IMR-90 (cell line): ENCODE measurements at regions not wholly inside any gene's neighbourhood (a gene's known extent, or its start where the extent isn't known, plus 50 kb on each side); places are given as distances from the start of the nearest gene placed in this dataset.

Source experiments
- ATAC-seq: fragments of 200-7000 bp; cut with Tn5 transposase; 2 replicates; pipeline ENCODE4 v1.9.1; 2020; ENCODE audit warnings: low read depth, mild to moderate bottlenecking, moderate library complexity
- BruUV-seq: library from RNA; stranded (reverse); fragments of 400-500 nt; replicated peaks from 2 replicates; lab custom pipeline; 2021; lab: Mats Ljungman, UMichigan
- CTCF ChIA-PET: fragments of 300-600 bp; formaldehyde crosslinking; extraction: SDS; loops from one replicate; lab custom pipeline; 2021; ENCODE audit warnings: antibody characterized with exemption; lab: Yijun Ruan, JAX
- POLR2A ChIA-PET: fragments of 300-600 bp; sonication (Branson Sonifier 250); formaldehyde crosslinking; loops from one replicate; lab custom pipeline; 2022; ENCODE audit warnings: antibody characterized with exemption; ENCODE audit not compliant: unreplicated experiment; lab: Charles Lee
- DNase-seq: peaks from one replicate; pipeline ENCODE4 v3.0.0; 2013
- H2AFZ ChIP-seq: replicated peaks from 2 replicates; pipeline ENCODE3; 2013; ENCODE audit warnings: low read length, mild to moderate bottlenecking; ENCODE audit not compliant: poor library complexity
- H2AK5ac ChIP-seq: 2 replicates; pipeline ENCODE4 v1.6.1; 2013; ENCODE audit warnings: low read depth, low read length, inconsistent platforms
- H2AK9ac ChIP-seq: replicated peaks from 2 replicates; pipeline ENCODE3; 2013; ENCODE audit warnings: mild to moderate bottlenecking, low read depth, low read length, moderate library complexity; ENCODE audit not compliant: poor library complexity
- H2BK120ac ChIP-seq: 2 replicates; pipeline ENCODE4 v1.6.1; 2013; ENCODE audit warnings: low read depth, low read length, inconsistent platforms
- H2BK15ac ChIP-seq: 3 replicates; pipeline ENCODE4 v1.6.1; 2013; ENCODE audit warnings: low read depth, low read length, inconsistent platforms
- H2BK20ac ChIP-seq: 2 replicates; pipeline ENCODE4 v1.6.1; 2013; ENCODE audit warnings: low read depth, mild to moderate bottlenecking, inconsistent platforms, low read length, moderate library complexity
- H2BK5ac ChIP-seq: 2 replicates; pipeline ENCODE4 v1.6.1; 2013; ENCODE audit warnings: mild to moderate bottlenecking, low read depth, low read length, inconsistent platforms; ENCODE audit not compliant: poor library complexity, severe bottlenecking
- H3K14ac ChIP-seq: replicated peaks from 2 replicates; pipeline ENCODE4 v1.6.1; 2013; ENCODE audit warnings: low read depth, low read length, inconsistent platforms
- H3K18ac ChIP-seq: 2 replicates; pipeline ENCODE4 v1.6.1; 2013; ENCODE audit warnings: low read depth, low read length, control low read depth
- H3K23ac ChIP-seq: 2 replicates; pipeline ENCODE4 v1.6.1; 2013; ENCODE audit warnings: low read depth, low read length, inconsistent platforms
- H3K27ac ChIP-seq: 2 replicates; pipeline ENCODE4 v1.5.1; 2013; ENCODE audit warnings: mild to moderate bottlenecking, control low read depth, low read length; ENCODE audit not compliant: insufficient read depth
- H3K27me3 ChIP-seq: 2 replicates; pipeline ENCODE4 v1.6.1; 2013; ENCODE audit warnings: low read length; ENCODE audit not compliant: control insufficient read depth, insufficient read depth
- H3K36me3 ChIP-seq: 2 replicates; pipeline ENCODE4 v1.6.1; 2013; ENCODE audit warnings: low read length, mixed read lengths; ENCODE audit not compliant: control insufficient read depth, insufficient read depth
- H3K4ac ChIP-seq: 2 replicates; pipeline ENCODE4 v1.6.1; 2013; ENCODE audit warnings: low read depth, low read length, inconsistent platforms
- H3K4me1 ChIP-seq: 2 replicates; pipeline ENCODE4 v1.6.1; 2013; ENCODE audit warnings: low read length, mixed read lengths; ENCODE audit not compliant: control insufficient read depth, insufficient read depth
- H3K4me2 ChIP-seq: 2 replicates; pipeline ENCODE4 v1.6.1; 2013; ENCODE audit warnings: low read depth, mild to moderate bottlenecking, control low read depth, low read length, moderate library complexity
- H3K4me3 ChIP-seq: 2 replicates; pipeline ENCODE4 v1.5.1; 2013; ENCODE audit warnings: low read depth, mild to moderate bottlenecking, control low read depth, low read length, moderate library complexity; ENCODE audit not compliant: insufficient read depth
- H3K56ac ChIP-seq: 2 replicates; pipeline ENCODE4 v1.6.1; 2013; ENCODE audit warnings: low read length, inconsistent platforms; ENCODE audit not compliant: insufficient read depth; ENCODE audit errors: extremely low read depth
- H3K79me1 ChIP-seq, 2 experiments: 2 replicates each; pipeline ENCODE4 v1.6.1; 2013; ENCODE audit warnings: low read length in 2 of 2, inconsistent platforms in 1 of 2, low read depth in 1 of 2
- H3K9ac ChIP-seq: 2 replicates; pipeline ENCODE4 v1.6.1; 2013; ENCODE audit warnings: low read depth, low read length, control low read depth
- H3K9me1 ChIP-seq: 2 replicates; pipeline ENCODE4 v1.6.1; 2013; ENCODE audit warnings: low read length, inconsistent platforms; ENCODE audit not compliant: insufficient read depth
- H3K9me3 ChIP-seq: 2 replicates; pipeline ENCODE4 v1.6.1; 2013; ENCODE audit warnings: low read length; ENCODE audit not compliant: control insufficient read depth, insufficient read depth
- H4K20me1 ChIP-seq: 2 replicates; pipeline ENCODE4 v1.6.1; 2013; ENCODE audit warnings: low read length, inconsistent platforms; ENCODE audit not compliant: insufficient read depth
- H4K5ac ChIP-seq: 2 replicates; pipeline ENCODE4 v1.6.1; 2013; ENCODE audit warnings: mild to moderate bottlenecking, low read depth, low read length, control low read depth
- H4K8ac ChIP-seq, 2 experiments: 2 replicates each; pipeline ENCODE4 v1.6.1; 2013; ENCODE audit warnings: low read depth in 2 of 2, low read length in 2 of 2, control low read depth in 1 of 2, inconsistent platforms in 1 of 2
- H4K91ac ChIP-seq: 2 replicates; pipeline ENCODE4 v1.6.1; 2013; ENCODE audit warnings: low read depth, low read length, inconsistent platforms; ENCODE audit not compliant: insufficient read depth
- BHLHE40 ChIP-seq: fragments of 150-350 bp; IDR thresholded peaks from 2 replicates; pipeline ENCODE4 v1.6.1; 2016; ENCODE audit warnings: mild to moderate bottlenecking, low read depth, low read length
- CEBPB ChIP-seq: IDR thresholded peaks from 2 replicates; pipeline ENCODE4 v1.6.1; 2012; ENCODE audit warnings: low read depth, low read length, improper control_type of control experiment
- CHD1 ChIP-seq: IDR thresholded peaks from 2 replicates; pipeline ENCODE4 v1.6.1; 2012; ENCODE audit warnings: low read depth, low read length, improper control_type of control experiment
- CTCF ChIP-seq: conservative IDR thresholded peaks from 2 replicates; pipeline ENCODE4 v1.5.1; 2012; ENCODE audit warnings: mild to moderate bottlenecking, low read depth, low read length, improper control_type of control experiment
- ELK1 ChIP-seq: fragments of 150-350 bp; IDR thresholded peaks from 2 replicates; pipeline ENCODE4 v1.6.1; 2016; ENCODE audit warnings: low read depth, mild to moderate bottlenecking, low read length, moderate library complexity, borderline replicate concordance
- FOS ChIP-seq: fragments of 150-350 bp; IDR thresholded peaks from 2 replicates; pipeline ENCODE4 v1.6.1; 2016; ENCODE audit warnings: low read depth, low read length
- MAFK ChIP-seq: IDR thresholded peaks from 2 replicates; pipeline ENCODE4 v1.6.1; 2012; ENCODE audit warnings: low read depth, low read length, improper control_type of control experiment
- MAZ ChIP-seq: IDR thresholded peaks from 2 replicates; pipeline ENCODE4 v1.6.1; 2012; ENCODE audit warnings: low read depth, mild to moderate bottlenecking, low read length, improper control_type of control experiment, moderate library complexity, borderline replicate concordance
- MXI1 ChIP-seq: IDR thresholded peaks from 2 replicates; pipeline ENCODE4 v1.6.1; 2012; ENCODE audit warnings: low read depth, mild to moderate bottlenecking, low read length, moderate library complexity, borderline replicate concordance
- NFE2L2 ChIP-seq: fragments of 150-350 bp; IDR thresholded peaks from 2 replicates; pipeline ENCODE4 v1.6.1; 2016; ENCODE audit warnings: low read depth, mild to moderate bottlenecking, low read length
- POLR2A ChIP-seq: IDR thresholded peaks from 2 replicates; pipeline ENCODE4 v1.6.1; 2012; ENCODE audit warnings: mild to moderate bottlenecking, low read depth, low read length
- RAD21 ChIP-seq: IDR thresholded peaks from 2 replicates; pipeline ENCODE4 v1.6.1; 2012; ENCODE audit warnings: low read length, improper control_type of control experiment
- RCOR1 ChIP-seq: IDR thresholded peaks from 2 replicates; pipeline ENCODE4 v1.6.1; 2012; ENCODE audit warnings: mild to moderate bottlenecking, low read length, improper control_type of control experiment; ENCODE audit not compliant: insufficient replicate concordance
- RFX5 ChIP-seq: IDR thresholded peaks from 2 replicates; pipeline ENCODE4 v1.8.0; 2012; ENCODE audit warnings: low read depth, mild to moderate bottlenecking, low read length, moderate library complexity
- SMC3 ChIP-seq: fragments of 150-350 bp; IDR thresholded peaks from 2 replicates; pipeline ENCODE4 v1.6.1; 2016; ENCODE audit warnings: low read depth, mild to moderate bottlenecking, antibody characterized with exemption, low read length, moderate library complexity
- USF2 ChIP-seq: fragments of 150-350 bp; IDR thresholded peaks from 2 replicates; pipeline ENCODE4 v1.6.1; 2017; ENCODE audit warnings: mild to moderate bottlenecking, antibody characterized with exemption, low read length, low read depth
- WGBS, 2 experiments: methylation state at CpG; one replicate each; pipeline versions ENCODE4 v1.1.5 to v1.1.7; 2013; ENCODE audit warnings: missing lambda C conversion rate in 2 of 2; ENCODE audit not compliant: insufficient read length in 1 of 2; ENCODE audit errors: extremely low coverage in 2 of 2; 5-methylcytosine and 5-hydroxymethylcytosine counted together
- dilution Hi-C: fragments of 300-500 bp; cut with HindIII; formaldehyde crosslinking; loops from one replicate; pipeline ENCODE4 v1.14.3; 2018; ENCODE audit warnings: low sequenced_read_pairs; ENCODE audit not compliant: unreplicated experiment
- in situ Hi-C: fragments of 300-500 bp; cut with MboI; formaldehyde crosslinking; loops from 3 replicates; pipeline ENCODE4 v1.14.3; 2019; ENCODE audit warnings: low sequenced_read_pairs, inconsistent platforms, mixed read lengths
- intact Hi-C: fragments of 100-400 bp; cut with micrococcal nuclease; formaldehyde crosslinking; loops from 2 replicates; pipeline ENCODE4 v1.10.0; 2022

GRCh38 chr3:89973156-89973555, 865.7 kb downstream of the EPHA3 start:
- no peak overlapping the region for H2BK15ac ChIP-seq
- ChIA-PET CTCF (no interaction called here), POLR2A (no interaction called here)
- H2BK5ac ChIP-seq, result no peak overlapping the region
- H3K9me3 ChIP-seq, result no peaks in the 10 kb centered on the region
- in situ Hi-C loops, result no loop called here
- no TSS peak for BruUV-seq
- dilution Hi-C loops, result no loop called here
- TF ChIP-seq NFE2L2 (no peak), POLR2A (no peak), MAZ (no peak), CEBPB (no peak), MXI1 (no peak), BHLHE40 (no peak), RCOR1 (no peak), USF2 (no peak), RAD21 (no peak), RFX5 (no peak), CTCF (no peak), MAFK (no peak), ELK1 (no peak), SMC3 (no peak), CHD1 (no peak), FOS (no peak)
- DNase-seq (no peak), ATAC-seq (no peak)
- no peak overlapping the region for H2BK120ac ChIP-seq
- no peak overlapping the region for H2AK5ac ChIP-seq
- intact Hi-C loops, result no loop called here
- H2BK20ac ChIP-seq, result no peak overlapping the region
- no peak overlapping the region for H4K8ac ChIP-seq
- H3K4me2 ChIP-seq, result no peak overlapping the region
- no CpG with 5 or more reads among the region's 2 CpGs for WGBS, 2 experiments
- H4K20me1 ChIP-seq, result no peaks in the 10 kb centered on the region
- no peaks in the 10 kb centered on the region for H3K4me1 ChIP-seq
- H3K18ac ChIP-seq, result no peak overlapping the region
- H2AK9ac ChIP-seq, result no peak overlapping the region
- H4K91ac ChIP-seq, result no peak overlapping the region
- no peak overlapping the region for H2AFZ ChIP-seq
- no peak overlapping the region for H3K4me3 ChIP-seq
- no peak overlapping the region for H3K9ac ChIP-seq
- no peak overlapping the region for H3K4ac ChIP-seq
- no peaks in the 10 kb centered on the region for H3K9me1 ChIP-seq
- H3K56ac ChIP-seq, result no peak overlapping the region
- H3K27ac ChIP-seq, result no peak overlapping the region
- no peak overlapping the region for H4K5ac ChIP-seq
- H3K36me3 ChIP-seq, result no peaks in the 10 kb centered on the region
- H3K79me1 ChIP-seq, result no peaks in the 10 kb centered on the region
- no peak overlapping the region for H3K14ac ChIP-seq
- H3K27me3 ChIP-seq, result no peaks in the 10 kb centered on the region
- H3K23ac ChIP-seq, result no peak overlapping the region
